ENCODE measurements at regions not wholly inside any gene's neighbourhood (a gene's known extent, or its start where the extent isn't known, plus 50 kb on each side); places are given as distances from the start of the nearest gene placed in this dataset.

GRCh38 chr20:40397467-40397866 lies 291.6 kb downstream of the MAFB start:
- H3K4me2 ChIP-seq (ENCODE audit: low read length), result no peak overlapping the region
- no peaks in the 10 kb centered on the region for H3K36me3 ChIP-seq (ENCODE audit: control insufficient read depth, low read length)
- H3K79me2 ChIP-seq (ENCODE audit: control insufficient read depth, low read length), result no peaks in the 10 kb centered on the region
- H3K4me1 ChIP-seq (ENCODE audit: control insufficient read depth, low read length), result no peaks in the 10 kb centered on the region
- no peaks in the 10 kb centered on the region for H3F3A ChIP-seq (ENCODE audit: control insufficient read depth, insufficient read depth)
- no peaks in the 10 kb centered on the region for H3K9me3 ChIP-seq (ENCODE audit: control insufficient read depth, insufficient read depth, low read length)
- no peaks in the 10 kb centered on the region for H4K20me1 ChIP-seq (ENCODE audit: control insufficient read depth, insufficient read depth, low read depth, low read length)
- no peak overlapping the region for H3K4me3 ChIP-seq (ENCODE audit: low read length)
- no peaks in the 10 kb centered on the region for H3K9me2 ChIP-seq (replicated peaks; ENCODE audit: control insufficient read depth, low read length)
- H3K27me3 ChIP-seq (ENCODE audit: control insufficient read depth, low read length), result no peaks in the 10 kb centered on the region; the same call in 1 of the 2 replicates
- H3K27ac ChIP-seq (ENCODE audit: low read depth, low read length), result no peak overlapping the region
- TF ChIP-seq CTCF (IDR thresholded peaks at IDR 0.05; ENCODE audit: low read depth, low read length, poor library complexity, severe bottlenecking), result no peak
- TF ChIP-seq EZH2phosphoT487 (IDR thresholded peaks at IDR 0.05; ENCODE audit: borderline replicate concordance, low read length), result no peak

GRCh38 chr20:40393197-40394079 lies 295.6 kb downstream of the MAFB start:
- Histone ChIP-seq H3K27me3 (ENCODE audit: control insufficient read depth, low read length) (no peaks in the 10 kb centered on the region; the same call in 1 of the 2 replicates), H3K4me3 (ENCODE audit: low read length) (no peak overlapping the region), H3K27ac (ENCODE audit: low read depth, low read length) (no peak overlapping the region), H3K9me3 (ENCODE audit: control insufficient read depth, insufficient read depth, low read length) (no peaks in the 10 kb centered on the region), H3K4me1 (ENCODE audit: control insufficient read depth, low read length) (no peaks in the 10 kb centered on the region), H3F3A (ENCODE audit: control insufficient read depth, insufficient read depth) (no peaks in the 10 kb centered on the region), H4K20me1 (ENCODE audit: control insufficient read depth, insufficient read depth, low read depth, low read length) (no peaks in the 10 kb centered on the region), H3K4me2 (ENCODE audit: low read length) (no peak overlapping the region), H3K9me2 (replicated peaks; ENCODE audit: control insufficient read depth, low read length) (no peaks in the 10 kb centered on the region), H3K36me3 (ENCODE audit: control insufficient read depth, low read length) (no peaks in the 10 kb centered on the region), H3K79me2 (ENCODE audit: control insufficient read depth, low read length) (no peaks in the 10 kb centered on the region)
- TF ChIP-seq CTCF (IDR thresholded peaks at IDR 0.05; ENCODE audit: low read depth, low read length, poor library complexity, severe bottlenecking) (no peak), EZH2phosphoT487 (IDR thresholded peaks at IDR 0.05; ENCODE audit: borderline replicate concordance, low read length) (no peak)

GRCh38 chr20:40390654-40391053 lies 298.4 kb downstream of the MAFB start:
- Histone ChIP-seq H3K27ac (ENCODE audit: low read depth, low read length) (no peak overlapping the region), H4K20me1 (ENCODE audit: control insufficient read depth, insufficient read depth, low read depth, low read length) (no peaks in the 10 kb centered on the region), H3K4me1 (ENCODE audit: control insufficient read depth, low read length) (no peaks in the 10 kb centered on the region), H3K4me3 (ENCODE audit: low read length) (no peak overlapping the region), H3F3A (ENCODE audit: control insufficient read depth, insufficient read depth) (no peaks in the 10 kb centered on the region), H3K9me3 (ENCODE audit: control insufficient read depth, insufficient read depth, low read length) (no peaks in the 10 kb centered on the region), H3K36me3 (ENCODE audit: control insufficient read depth, low read length) (no peaks in the 10 kb centered on the region), H3K9me2 (replicated peaks; ENCODE audit: control insufficient read depth, low read length) (no peaks in the 10 kb centered on the region), H3K79me2 (ENCODE audit: control insufficient read depth, low read length) (no peaks in the 10 kb centered on the region), H3K4me2 (ENCODE audit: low read length) (no peak overlapping the region), H3K27me3 (ENCODE audit: control insufficient read depth, low read length) (no peaks in the 10 kb centered on the region)
- no peak for TF ChIP-seq CTCF (IDR thresholded peaks at IDR 0.05; ENCODE audit: low read depth, low read length, poor library complexity, severe bottlenecking)
- no peak for TF ChIP-seq EZH2phosphoT487 (IDR thresholded peaks at IDR 0.05; ENCODE audit: borderline replicate concordance, low read length)

Measured in DOHH2 (cell line).